HL-60 (cell line): ENCODE measurements at regions not wholly inside any gene's neighbourhood (a gene's known extent, or its start where the extent isn't known, plus 50 kb on each side); places are given as distances from the start of the nearest gene placed in this dataset.

ENCODE experiments used
- GABPA ChIP-seq: IDR thresholded peaks from 2 replicates; pipeline ENCODE4 v1.6.1; 2012; ENCODE audit warnings: low read depth
- POLR2AphosphoS5 ChIP-seq: IDR thresholded peaks from 2 replicates; pipeline ENCODE4 v1.6.1; 2012; ENCODE audit warnings: low read depth
- TF ChIP-seq, protein P1 (sequence below): IDR thresholded peaks from one replicate; pipeline ENCODE4 v1.5.1; 2011; ENCODE audit warnings: low read length, control low read depth, inconsistent platforms; ENCODE audit not compliant: insufficient read depth
- TF ChIP-seq, protein P2 (sequence below): IDR thresholded peaks from 2 replicates; pipeline ENCODE4 v1.6.1; 2012; ENCODE audit warnings: low read depth; ENCODE audit not compliant: insufficient replicate concordance

DNA sequence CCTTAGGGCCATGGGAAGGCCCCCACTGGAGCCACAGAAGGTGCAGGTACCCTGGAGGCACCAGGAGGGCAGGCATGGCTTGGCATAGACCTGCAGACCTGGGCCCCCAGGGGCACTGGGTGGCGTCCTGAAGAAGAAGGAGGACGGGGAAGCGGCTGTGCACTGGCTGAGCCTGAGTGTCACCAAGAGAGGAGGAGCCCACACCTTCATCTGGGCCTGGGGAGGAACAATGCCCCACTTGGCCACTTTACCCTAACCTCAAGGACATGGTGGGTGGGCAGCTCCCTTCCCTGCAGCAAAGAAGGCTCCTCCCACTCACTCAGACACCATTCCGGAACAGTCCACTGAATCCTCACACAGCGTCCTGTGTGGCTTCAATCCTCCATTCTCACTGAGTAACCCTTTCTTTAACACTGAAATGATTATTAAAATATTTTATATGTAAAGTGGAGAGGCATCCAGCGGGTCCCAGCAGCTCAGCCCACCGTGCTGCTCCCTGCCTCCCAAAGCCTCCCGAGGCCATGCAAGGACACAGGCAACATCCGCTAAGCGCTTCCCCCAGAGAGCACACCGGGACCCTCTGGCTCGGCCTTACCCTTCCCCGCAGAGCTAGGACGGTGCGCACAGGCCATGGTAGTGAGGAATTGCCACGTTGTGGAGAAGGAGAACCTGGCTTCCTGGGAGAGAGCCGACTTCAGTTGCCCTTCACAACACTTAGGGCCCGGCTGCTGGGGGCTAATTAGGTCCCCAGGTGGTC is 516.7 kb upstream of the MGMT start:
- TF ChIP-seq, protein P1, sequence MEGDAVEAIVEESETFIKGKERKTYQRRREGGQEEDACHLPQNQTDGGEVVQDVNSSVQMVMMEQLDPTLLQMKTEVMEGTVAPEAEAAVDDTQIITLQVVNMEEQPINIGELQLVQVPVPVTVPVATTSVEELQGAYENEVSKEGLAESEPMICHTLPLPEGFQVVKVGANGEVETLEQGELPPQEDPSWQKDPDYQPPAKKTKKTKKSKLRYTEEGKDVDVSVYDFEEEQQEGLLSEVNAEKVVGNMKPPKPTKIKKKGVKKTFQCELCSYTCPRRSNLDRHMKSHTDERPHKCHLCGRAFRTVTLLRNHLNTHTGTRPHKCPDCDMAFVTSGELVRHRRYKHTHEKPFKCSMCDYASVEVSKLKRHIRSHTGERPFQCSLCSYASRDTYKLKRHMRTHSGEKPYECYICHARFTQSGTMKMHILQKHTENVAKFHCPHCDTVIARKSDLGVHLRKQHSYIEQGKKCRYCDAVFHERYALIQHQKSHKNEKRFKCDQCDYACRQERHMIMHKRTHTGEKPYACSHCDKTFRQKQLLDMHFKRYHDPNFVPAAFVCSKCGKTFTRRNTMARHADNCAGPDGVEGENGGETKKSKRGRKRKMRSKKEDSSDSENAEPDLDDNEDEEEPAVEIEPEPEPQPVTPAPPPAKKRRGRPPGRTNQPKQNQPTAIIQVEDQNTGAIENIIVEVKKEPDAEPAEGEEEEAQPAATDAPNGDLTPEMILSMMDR: no peak
- TF ChIP-seq, protein P2, sequence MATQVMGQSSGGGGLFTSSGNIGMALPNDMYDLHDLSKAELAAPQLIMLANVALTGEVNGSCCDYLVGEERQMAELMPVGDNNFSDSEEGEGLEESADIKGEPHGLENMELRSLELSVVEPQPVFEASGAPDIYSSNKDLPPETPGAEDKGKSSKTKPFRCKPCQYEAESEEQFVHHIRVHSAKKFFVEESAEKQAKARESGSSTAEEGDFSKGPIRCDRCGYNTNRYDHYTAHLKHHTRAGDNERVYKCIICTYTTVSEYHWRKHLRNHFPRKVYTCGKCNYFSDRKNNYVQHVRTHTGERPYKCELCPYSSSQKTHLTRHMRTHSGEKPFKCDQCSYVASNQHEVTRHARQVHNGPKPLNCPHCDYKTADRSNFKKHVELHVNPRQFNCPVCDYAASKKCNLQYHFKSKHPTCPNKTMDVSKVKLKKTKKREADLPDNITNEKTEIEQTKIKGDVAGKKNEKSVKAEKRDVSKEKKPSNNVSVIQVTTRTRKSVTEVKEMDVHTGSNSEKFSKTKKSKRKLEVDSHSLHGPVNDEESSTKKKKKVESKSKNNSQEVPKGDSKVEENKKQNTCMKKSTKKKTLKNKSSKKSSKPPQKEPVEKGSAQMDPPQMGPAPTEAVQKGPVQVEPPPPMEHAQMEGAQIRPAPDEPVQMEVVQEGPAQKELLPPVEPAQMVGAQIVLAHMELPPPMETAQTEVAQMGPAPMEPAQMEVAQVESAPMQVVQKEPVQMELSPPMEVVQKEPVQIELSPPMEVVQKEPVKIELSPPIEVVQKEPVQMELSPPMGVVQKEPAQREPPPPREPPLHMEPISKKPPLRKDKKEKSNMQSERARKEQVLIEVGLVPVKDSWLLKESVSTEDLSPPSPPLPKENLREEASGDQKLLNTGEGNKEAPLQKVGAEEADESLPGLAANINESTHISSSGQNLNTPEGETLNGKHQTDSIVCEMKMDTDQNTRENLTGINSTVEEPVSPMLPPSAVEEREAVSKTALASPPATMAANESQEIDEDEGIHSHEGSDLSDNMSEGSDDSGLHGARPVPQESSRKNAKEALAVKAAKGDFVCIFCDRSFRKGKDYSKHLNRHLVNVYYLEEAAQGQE: no peak
- TF ChIP-seq GABPA: no peak
- no peak for TF ChIP-seq POLR2AphosphoS5
